Right hindlimb (tissue), 1 donor: ENCODE measurements at regions not wholly inside any gene's neighbourhood (a gene's known extent, or its start where the extent isn't known, plus 50 kb on each side); places are given as distances from the start of the nearest gene placed in this dataset.

Source experiments
- DNase-seq: peaks from one replicate; pipeline ENCODE4 v3.0.0-alpha.2; 2018

GRCh38 chr2:43171789-43172188 lies 54.6 kb downstream of the ZFP36L2 start:
- DNase-seq, result no peak

GRCh38 chr2:43170405-43171105 lies 55.9 kb downstream of the ZFP36L2 start:
- no peak for DNase-seq

- DNase-seq, result no peak
Observed at GRCh38 chr2:43169987-43170386, 56.4 kb downstream of the ZFP36L2 start.

GRCh38 chr2:43169099-43169945 lies 57.1 kb downstream of the ZFP36L2 start:
- DNase-seq, result no peak

- DNase-seq, result no peak
Observed at GRCh38 chr2:43168016-43168369, 58.4 kb downstream of the ZFP36L2 start.

GRCh38 chr2:43165378-43166069 lies 60.9 kb downstream of the ZFP36L2 start:
- no peak for DNase-seq

- DNase-seq, result no peak
Observed at GRCh38 chr2:43164686-43165085, 61.7 kb downstream of the ZFP36L2 start.

- DNase-seq, result no peak
Observed at GRCh38 chr2:43163584-43164270, 62.7 kb downstream of the ZFP36L2 start.

- DNase-seq, result no peak
Observed at GRCh38 chr2:43162511-43162776, 64.0 kb downstream of the ZFP36L2 start.

GRCh38 chr2:43161650-43162510 lies 64.5 kb downstream of the ZFP36L2 start:
- no peak for DNase-seq

GRCh38 chr2:43160778-43161177 lies 65.6 kb downstream of the ZFP36L2 start:
- no peak for DNase-seq

GRCh38 chr2:43159797-43160196 lies 66.6 kb downstream of the ZFP36L2 start:
- no peak for DNase-seq

- no peak for DNase-seq
Observed at GRCh38 chr2:43158259-43158880, 68.0 kb downstream of the ZFP36L2 start.

GRCh38 chr2:43157506-43158246 lies 68.7 kb downstream of the ZFP36L2 start:
- DNase-seq, result no peak

GRCh38 chr2:43155851-43156411 lies 70.5 kb downstream of the ZFP36L2 start:
- DNase-seq, result no peak

- DNase-seq, result no peak
Observed at GRCh38 chr2:43154685-43155084, 71.7 kb downstream of the ZFP36L2 start.

- no peak for DNase-seq
Observed at GRCh38 chr2:43152741-43153647, 73.4 kb downstream of the ZFP36L2 start.

GRCh38 chr2:43152186-43152585 lies 74.2 kb downstream of the ZFP36L2 start:
- no peak for DNase-seq

- no peak for DNase-seq
Observed at GRCh38 chr2:43149482-43150107, 76.8 kb downstream of the ZFP36L2 start.
